ENCODE measurements at regions not wholly inside any gene's neighbourhood (a gene's known extent, or its start where the extent isn't known, plus 50 kb on each side); places are given as distances from the start of the nearest gene placed in this dataset.

DNA sequence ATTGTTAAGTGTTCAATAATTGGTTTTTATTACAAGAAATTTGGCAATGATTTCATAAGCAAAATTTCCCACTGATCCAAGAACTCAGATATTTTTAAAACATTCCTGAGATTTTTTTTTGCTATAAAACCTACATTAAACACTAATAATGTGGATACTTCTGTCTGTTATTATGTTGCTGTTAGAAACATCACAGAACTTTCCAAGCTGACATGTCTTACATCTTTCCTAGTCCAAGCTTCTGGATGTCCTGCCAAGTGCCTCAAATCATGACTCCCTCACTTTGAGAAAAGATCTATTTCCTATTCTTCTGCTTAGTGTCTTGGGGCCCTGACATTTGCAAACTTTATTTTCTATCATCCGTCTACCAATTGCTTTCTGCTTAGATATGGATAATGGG lies 110.8 kb downstream of the RFPL4B start:
- DNase-seq (ENCODE audit: low read depth in 2 of 2) = peak in 1 of 2 donors; percentile 6
- TF ChIP-seq, protein P1, sequence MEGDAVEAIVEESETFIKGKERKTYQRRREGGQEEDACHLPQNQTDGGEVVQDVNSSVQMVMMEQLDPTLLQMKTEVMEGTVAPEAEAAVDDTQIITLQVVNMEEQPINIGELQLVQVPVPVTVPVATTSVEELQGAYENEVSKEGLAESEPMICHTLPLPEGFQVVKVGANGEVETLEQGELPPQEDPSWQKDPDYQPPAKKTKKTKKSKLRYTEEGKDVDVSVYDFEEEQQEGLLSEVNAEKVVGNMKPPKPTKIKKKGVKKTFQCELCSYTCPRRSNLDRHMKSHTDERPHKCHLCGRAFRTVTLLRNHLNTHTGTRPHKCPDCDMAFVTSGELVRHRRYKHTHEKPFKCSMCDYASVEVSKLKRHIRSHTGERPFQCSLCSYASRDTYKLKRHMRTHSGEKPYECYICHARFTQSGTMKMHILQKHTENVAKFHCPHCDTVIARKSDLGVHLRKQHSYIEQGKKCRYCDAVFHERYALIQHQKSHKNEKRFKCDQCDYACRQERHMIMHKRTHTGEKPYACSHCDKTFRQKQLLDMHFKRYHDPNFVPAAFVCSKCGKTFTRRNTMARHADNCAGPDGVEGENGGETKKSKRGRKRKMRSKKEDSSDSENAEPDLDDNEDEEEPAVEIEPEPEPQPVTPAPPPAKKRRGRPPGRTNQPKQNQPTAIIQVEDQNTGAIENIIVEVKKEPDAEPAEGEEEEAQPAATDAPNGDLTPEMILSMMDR (IDR thresholded peaks at IDR 0.05; ENCODE audit: low read depth, low read length) = no peak
- no peak overlapping the region for H3K4me3 ChIP-seq (replicated peaks in 1 of 2; ENCODE audit: low read depth in 2 of 2, low read length in 2 of 2)

DNA sequence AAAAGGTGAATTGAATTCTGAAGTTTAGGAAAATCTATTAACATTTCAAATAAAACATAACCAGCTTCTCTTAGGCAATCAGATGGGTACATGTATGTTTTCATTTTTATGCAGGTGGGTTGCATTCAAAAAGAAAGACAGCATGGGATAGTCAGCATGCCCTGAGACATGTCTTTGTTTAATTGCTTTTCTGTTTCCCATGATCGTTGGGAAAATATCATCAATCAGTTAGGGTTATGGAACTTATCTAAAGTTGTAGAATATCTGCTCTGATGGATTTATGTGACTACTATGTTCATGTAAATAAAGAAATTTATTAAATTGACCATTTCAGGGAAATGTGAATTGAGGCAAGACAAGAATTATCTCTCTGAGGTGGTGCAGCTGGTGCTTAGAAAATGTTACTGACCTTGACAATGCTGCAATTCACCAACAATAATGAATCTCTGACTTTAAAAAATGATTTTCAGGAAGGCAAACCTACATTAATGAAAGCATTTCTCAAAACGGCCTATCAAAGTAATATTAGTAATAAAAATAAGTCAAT lies 112.7 kb downstream of the RFPL4B start:
- TF ChIP-seq, protein P1 (IDR thresholded peaks at IDR 0.05; ENCODE audit: low read depth, low read length) = no peak
- no peak overlapping the region for H3K4me3 ChIP-seq (replicated peaks in 1 of 2; ENCODE audit: low read depth in 2 of 2, low read length in 2 of 2)
- DNase-seq (ENCODE audit: low read depth in 2 of 2) = no peak

DNA sequence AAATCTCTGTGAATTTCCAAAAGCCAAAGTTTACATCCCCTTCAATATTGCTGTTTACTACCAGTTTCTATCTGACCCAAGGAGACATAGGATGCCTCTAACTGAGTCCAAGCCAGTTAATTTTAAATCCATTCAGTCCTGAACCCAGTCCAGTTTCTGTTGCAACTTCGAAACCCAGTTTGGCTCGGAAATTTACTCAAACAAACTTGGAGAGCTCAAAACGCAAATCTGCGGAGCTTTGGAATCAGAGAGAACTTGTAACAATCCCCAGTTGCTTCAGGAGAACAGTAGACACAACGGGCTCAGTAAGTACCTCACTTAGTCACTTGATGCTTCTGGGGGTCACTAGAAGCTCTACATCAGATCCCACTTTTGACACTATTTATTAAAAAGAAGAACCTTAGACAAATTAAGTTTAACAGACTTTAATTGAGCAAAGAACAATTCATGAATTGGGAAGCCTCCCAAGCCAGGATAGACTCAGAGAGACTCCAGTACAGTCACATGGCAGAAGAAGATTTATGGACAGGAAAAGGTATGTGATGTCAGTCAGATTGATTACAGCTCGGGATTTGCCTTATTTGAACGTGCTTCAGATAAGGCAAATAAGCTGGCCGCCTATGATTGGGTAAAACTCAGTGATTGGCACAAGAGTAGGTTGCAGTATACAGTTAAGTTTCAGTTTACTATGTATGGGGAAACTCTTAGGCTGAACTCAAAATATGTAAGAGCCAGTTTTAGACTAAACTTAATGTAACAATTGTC lies 118.0 kb downstream of the RFPL4B start:
- H3K4me3 ChIP-seq (replicated peaks in 1 of 2; ENCODE audit: low read depth in 2 of 2, low read length in 2 of 2) = no peak overlapping the region
- TF ChIP-seq, protein P1 (IDR thresholded peaks at IDR 0.05; ENCODE audit: low read depth, low read length) = no peak
- no peak for DNase-seq (ENCODE audit: low read depth in 2 of 2)

DNA sequence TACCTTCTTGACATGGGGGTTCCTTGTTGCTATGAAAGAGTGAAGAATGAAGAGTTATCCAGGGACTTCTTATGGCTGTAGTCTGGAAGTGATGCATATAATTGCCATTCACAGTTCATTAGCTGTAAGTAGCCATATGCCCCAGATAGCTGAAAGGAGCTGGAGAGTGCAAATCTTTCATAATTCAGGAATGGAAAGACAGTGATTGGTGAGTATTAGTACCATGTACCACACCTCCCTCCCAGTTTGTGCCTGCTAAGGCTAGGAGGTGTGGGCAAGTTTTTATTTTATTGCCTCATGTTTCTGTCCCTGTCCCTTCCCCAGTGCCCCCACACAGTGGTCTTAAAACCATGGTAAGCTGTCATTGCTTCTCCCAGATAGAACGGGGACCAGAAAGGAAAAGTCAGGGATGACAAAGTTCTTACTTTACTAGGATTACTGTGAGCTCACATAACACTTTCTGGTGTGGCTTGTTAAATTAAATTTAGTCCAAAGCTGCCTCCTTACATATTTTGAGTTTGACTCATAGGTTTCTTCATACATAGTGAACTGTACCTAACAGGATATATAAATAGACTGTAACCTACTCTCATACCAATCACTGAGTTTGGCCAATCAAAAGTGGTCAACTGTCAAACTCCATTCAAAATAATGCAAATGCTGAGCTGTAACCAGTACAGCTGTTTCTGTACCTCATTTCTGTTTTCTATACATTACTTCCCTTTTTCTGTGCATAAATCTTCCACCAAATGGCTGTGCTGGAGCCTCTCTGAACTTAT lies 119.4 kb downstream of the RFPL4B start:
- TF ChIP-seq, protein P1 (IDR thresholded peaks at IDR 0.05; ENCODE audit: low read depth, low read length) = no peak
- DNase-seq (ENCODE audit: low read depth in 2 of 2) = peak; percentile 38 to 69
- H3K4me3 ChIP-seq (replicated peaks in 1 of 2; ENCODE audit: low read depth in 2 of 2, low read length in 2 of 2) = no peak overlapping the region

DNA sequence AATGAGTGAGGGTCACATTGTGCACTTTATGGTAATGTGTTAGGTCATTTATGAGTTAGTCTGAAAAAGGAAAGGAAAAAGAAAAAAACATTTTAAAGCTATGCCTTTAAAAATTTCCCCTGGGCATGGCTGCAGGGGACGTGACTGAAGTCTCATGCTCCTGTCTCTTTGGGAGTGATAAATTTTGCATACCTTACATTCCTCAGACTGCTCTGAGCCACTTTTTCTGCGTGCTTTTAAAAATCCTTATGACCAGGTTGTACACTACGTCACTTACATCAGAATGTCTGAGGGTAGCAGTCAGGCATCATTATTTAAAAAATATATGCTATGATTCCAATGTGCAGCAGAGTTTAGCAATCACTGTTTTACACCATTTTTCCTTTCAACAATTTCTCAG lies 121.2 kb downstream of the RFPL4B start:
- DNase-seq (ENCODE audit: low read depth in 2 of 2) = peak; percentile 10 to 78
- H3K4me3 ChIP-seq (replicated peaks in 1 of 2; ENCODE audit: low read depth in 2 of 2, low read length in 2 of 2) = no peak overlapping the region
- TF ChIP-seq, protein P1 (IDR thresholded peaks at IDR 0.05; ENCODE audit: low read depth, low read length) = no peak

DNA sequence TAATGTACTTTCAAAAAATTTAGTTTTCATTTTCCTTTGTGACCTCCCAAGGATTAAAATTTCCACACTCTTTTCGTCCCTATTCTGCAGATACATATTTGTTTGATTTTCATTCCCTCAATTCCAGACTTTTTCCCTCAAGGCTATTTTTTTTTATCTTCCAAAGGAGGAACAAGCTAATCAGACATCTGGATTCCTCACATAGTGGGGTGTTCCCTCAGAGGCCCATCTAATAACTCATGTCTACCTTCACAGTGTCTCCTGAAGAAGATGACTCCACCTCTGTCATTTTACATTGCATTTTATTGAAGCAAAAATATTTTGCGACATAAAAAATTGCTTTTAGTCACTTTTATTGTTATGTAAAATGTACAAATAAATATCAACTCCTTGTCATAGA lies 122.2 kb downstream of the RFPL4B start:
- no peak for DNase-seq (ENCODE audit: low read depth in 2 of 2)
- TF ChIP-seq, protein P1 (IDR thresholded peaks at IDR 0.05; ENCODE audit: low read depth, low read length) = no peak
- no peak overlapping the region for H3K4me3 ChIP-seq (replicated peaks in 1 of 2; ENCODE audit: low read depth in 2 of 2, low read length in 2 of 2)

Measured in cardiac fibroblast (primary cell).